ENCODE measurements at regions not wholly inside any gene's neighbourhood (a gene's known extent, or its start where the extent isn't known, plus 50 kb on each side); places are given as distances from the start of the nearest gene placed in this dataset.
A peak's percentile ranks its signal among the peaks of the same experiment; 100 is the strongest.
"Not testable (repeated sequence)": the region's sequence is repeated elsewhere in the genome, so short reads cannot be mapped to it uniquely, and the experiment has no call there.

- peak overlapping the region; percentile 53 for H3K4me3 ChIP-seq (ENCODE audit: low read depth, low read length)
- no peak for TF ChIP-seq CTCF (IDR thresholded peaks at IDR 0.05; ENCODE audit: low read depth, low read length)
Observed at GRCh38 chr10:4243169-4243568, 458.2 kb upstream of the KLF6 start.

GRCh38 chr10:4242561-4243035 is 457.6 kb upstream of the KLF6 start:
- TF ChIP-seq CTCF (IDR thresholded peaks at IDR 0.05; ENCODE audit: low read depth, low read length), result no peak
- H3K4me3 ChIP-seq (ENCODE audit: low read depth, low read length), result peak overlapping the region; percentile 53

- peak overlapping the region; percentile 53 for H3K4me3 ChIP-seq (ENCODE audit: low read depth, low read length)
- TF ChIP-seq CTCF (IDR thresholded peaks at IDR 0.05; ENCODE audit: low read depth, low read length), result no peak
Observed at GRCh38 chr10:4241724-4242345, 456.8 kb upstream of the KLF6 start.

- no peak for TF ChIP-seq CTCF (IDR thresholded peaks at IDR 0.05; ENCODE audit: low read depth, low read length)
- no peak overlapping the region for H3K4me3 ChIP-seq (ENCODE audit: low read depth, low read length)
Observed at GRCh38 chr10:4240608-4241197, 455.7 kb upstream of the KLF6 start.

GRCh38 chr10:4239186-4239585 is 454.2 kb upstream of the KLF6 start:
- TF ChIP-seq CTCF (IDR thresholded peaks at IDR 0.05; ENCODE audit: low read depth, low read length), result no peak
- H3K4me3 ChIP-seq (ENCODE audit: low read depth, low read length), result no peak overlapping the region

GRCh38 chr10:4236905-4237304 is 451.9 kb upstream of the KLF6 start:
- not testable (repeated sequence) for H3K4me3 ChIP-seq (ENCODE audit: low read depth, low read length)

- TF ChIP-seq CTCF (IDR thresholded peaks at IDR 0.05; ENCODE audit: low read depth, low read length), result no peak
- H3K4me3 ChIP-seq (ENCODE audit: low read depth, low read length), result no peak overlapping the region
Observed at GRCh38 chr10:4234661-4235060, 449.7 kb upstream of the KLF6 start.

- TF ChIP-seq CTCF (IDR thresholded peaks at IDR 0.05; ENCODE audit: low read depth, low read length), result no peak
- no peak overlapping the region for H3K4me3 ChIP-seq (ENCODE audit: low read depth, low read length)
Observed at GRCh38 chr10:4231439-4231838, 446.4 kb upstream of the KLF6 start.
